DND-41 (cell line): ENCODE measurements at regions not wholly inside any gene's neighbourhood (a gene's known extent, or its start where the extent isn't known, plus 50 kb on each side); places are given as distances from the start of the nearest gene placed in this dataset.

Experiments
- CTCF ChIP-seq: IDR thresholded peaks from 2 replicates; pipeline ENCODE4 v1.5.1; 2012; ENCODE audit warnings: borderline replicate concordance, low read length, moderate library complexity, mild to moderate bottlenecking; ENCODE audit not compliant: poor library complexity, severe bottlenecking; ENCODE audit errors: extremely low read depth
- EZH2 ChIP-seq: IDR thresholded peaks from 3 replicates; pipeline ENCODE4 v1.6.1; 2012; ENCODE audit warnings: borderline replicate concordance, low read depth, mild to moderate bottlenecking, moderate library complexity, low read length, inconsistent platforms; ENCODE audit not compliant: severe bottlenecking

- no peak for TF ChIP-seq CTCF
- no peak for TF ChIP-seq EZH2
These were observed 184.7 kb downstream of the COPRS start for GRCh38 chr17:31674305-31674704.
